ENCODE measurements at regions not wholly inside any gene's neighbourhood (a gene's known extent, or its start where the extent isn't known, plus 50 kb on each side); places are given as distances from the start of the nearest gene placed in this dataset.

GRCh38 chr12:33703221-33703620, 263.6 kb upstream of the SYT10 start:
- H3K27me3 ChIP-seq (ENCODE audit: control insufficient read depth, insufficient read depth, low read length): no peaks in the 10 kb centered on the region
- H3K9me3 ChIP-seq (ENCODE audit: control insufficient read depth, insufficient read depth, low read length): peaks cover 2% of the 10 kb centered on the region; the same call in 1 of the 2 replicates
- no peak for DNase-seq (ENCODE audit: low read depth, low spot score)
- ChIA-PET POLR2A (no interaction called here), CTCF (no interaction called here)
- H3K27ac ChIP-seq (ENCODE audit: low read depth, low read length): no peak overlapping the region
- H3K4me3 ChIP-seq (ENCODE audit: low read depth, low read length): no peak overlapping the region
- no peak for TF ChIP-seq CTCF (IDR thresholded peaks at IDR 0.05; ENCODE audit: low read depth, low read length)

- Histone ChIP-seq H3K9me3 (ENCODE audit: control insufficient read depth, insufficient read depth, low read length) (no peaks in the 10 kb centered on the region), H3K4me3 (ENCODE audit: low read depth, low read length) (no peak overlapping the region), H3K27ac (ENCODE audit: low read depth, low read length) (no peak overlapping the region), H3K27me3 (ENCODE audit: control insufficient read depth, insufficient read depth, low read length) (no peaks in the 10 kb centered on the region)
- no peak for TF ChIP-seq CTCF (IDR thresholded peaks at IDR 0.05; ENCODE audit: low read depth, low read length)
- no peak for DNase-seq (ENCODE audit: low read depth, low spot score)
- ChIA-PET CTCF (no interaction called here), POLR2A (no interaction called here)
These were observed 267.3 kb upstream of the SYT10 start for GRCh38 chr12:33706927-33707326.

GRCh38 chr12:33708935-33709334, 269.3 kb upstream of the SYT10 start:
- no peak for DNase-seq (ENCODE audit: low read depth, low spot score)
- POLR2A ChIA-PET: no interaction called here
- Histone ChIP-seq H3K9me3 (ENCODE audit: control insufficient read depth, insufficient read depth, low read length) (no peaks in the 10 kb centered on the region; the same call in 1 of the 2 replicates), H3K4me3 (ENCODE audit: low read depth, low read length) (no peak overlapping the region), H3K27me3 (ENCODE audit: control insufficient read depth, insufficient read depth, low read length) (no peaks in the 10 kb centered on the region), H3K27ac (ENCODE audit: low read depth, low read length) (no peak overlapping the region)
- CTCF ChIA-PET: no interaction called here
- no peak for TF ChIP-seq CTCF (IDR thresholded peaks at IDR 0.05; ENCODE audit: low read depth, low read length)

GRCh38 chr12:33710548-33710947, 270.9 kb upstream of the SYT10 start:
- H3K9me3 ChIP-seq (ENCODE audit: control insufficient read depth, insufficient read depth, low read length): peaks cover 4% of the 10 kb centered on the region
- H3K27me3 ChIP-seq (ENCODE audit: control insufficient read depth, insufficient read depth, low read length): no peaks in the 10 kb centered on the region
- DNase-seq (ENCODE audit: low read depth, low spot score): no peak
- no peak overlapping the region for H3K27ac ChIP-seq (ENCODE audit: low read depth, low read length)
- no peak for TF ChIP-seq CTCF (IDR thresholded peaks at IDR 0.05; ENCODE audit: low read depth, low read length)
- ChIA-PET CTCF (no interaction called here), POLR2A (no interaction called here)
- H3K4me3 ChIP-seq (ENCODE audit: low read depth, low read length): no peak overlapping the region

DNA sequence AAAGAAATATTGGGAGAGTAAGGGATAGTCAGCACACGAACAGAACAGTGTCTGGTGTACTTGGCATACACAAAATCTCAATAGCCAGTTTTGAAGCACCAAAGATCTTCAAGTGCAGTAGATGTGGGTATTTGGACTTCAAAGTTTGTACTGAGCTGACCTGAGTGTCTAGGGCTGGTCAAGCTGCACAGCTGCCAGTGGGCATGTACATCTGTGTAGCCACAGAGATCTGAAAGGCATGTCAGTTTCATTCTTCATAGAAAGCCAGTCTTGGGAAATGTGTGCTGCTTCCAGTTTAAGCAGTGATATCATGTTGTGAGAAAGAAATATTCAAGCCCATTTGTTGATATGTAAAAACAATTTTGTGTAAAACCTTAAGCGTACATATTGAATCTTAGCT, 279.0 kb upstream of the SYT10 start:
- H3K9me3 ChIP-seq (ENCODE audit: control insufficient read depth, insufficient read depth, low read length): peaks cover 4% of the 10 kb centered on the region; the same call in 1 of the 2 replicates
- TF ChIP-seq CTCF (IDR thresholded peaks at IDR 0.05; ENCODE audit: low read depth, low read length): no peak
- ChIA-PET POLR2A (no interaction called here), CTCF (no interaction called here)
- no peak overlapping the region for H3K4me3 ChIP-seq (ENCODE audit: low read depth, low read length)
- H3K27me3 ChIP-seq (ENCODE audit: control insufficient read depth, insufficient read depth, low read length): no peaks in the 10 kb centered on the region
- no peak overlapping the region for H3K27ac ChIP-seq (ENCODE audit: low read depth, low read length)
- DNase-seq (ENCODE audit: low read depth, low spot score): no peak
